Gastroesophageal sphincter (tissue), 4 donors: ENCODE measurements at regions not wholly inside any gene's neighbourhood (a gene's known extent, or its start where the extent isn't known, plus 50 kb on each side); places are given as distances from the start of the nearest gene placed in this dataset.

ENCODE experiments used
- ATAC-seq: fragments of 150-250 bp; one replicate; pipeline ENCODE4 v1.9.1; 2016; ENCODE audit warnings: mild to moderate bottlenecking, moderate library complexity
- H3K27ac ChIP-seq, 4 donors: fragments of 200-600 bp; sonication (generic) in 3 of 4; 1 replicate in 3 of 4; 2 replicates in 1 of 4; pipeline ENCODE4 v1.5.1; 2016 to 2019
- H3K27me3 ChIP-seq: fragments of 200-600 bp; sonication (generic); one replicate; pipeline ENCODE4 v1.5.1; 2019
- H3K36me3 ChIP-seq, 2 donors: fragments of 200-600 bp; sonication (generic); one replicate each; pipeline ENCODE4 v1.5.1; 2019; ENCODE audit warnings: control low read depth in 1 of 2
- H3K4me1 ChIP-seq, 3 donors: fragments of 200-600 bp; sonication (generic); 1 replicate in 2 of 3; 2 replicates in 1 of 3; pipeline ENCODE4 v1.5.1; 2016 to 2019; ENCODE audit warnings: control low read depth in 2 of 3
- H3K4me3 ChIP-seq, 2 donors: fragments of 200-600 bp; sonication (generic); one replicate each; pipeline ENCODE4 v1.5.1; 2019; ENCODE audit warnings: mild to moderate bottlenecking in 1 of 2, moderate library complexity in 1 of 2
- H3K9me3 ChIP-seq, 3 donors: fragments of 200-600 bp; sonication (generic); one replicate each; pipeline ENCODE4 v1.5.1; 2017 to 2019; ENCODE audit warnings: control low read depth in 2 of 3
- EP300 ChIP-seq: sonication (generic); formaldehyde crosslinking; IDR thresholded peaks from one replicate; pipeline ENCODE4 v1.6.1; 2017; ENCODE audit warnings: antibody characterized with exemption, mild to moderate bottlenecking
- POLR2A ChIP-seq, 2 donors: fragments of 450-650 bp; IDR thresholded peaks; one replicate each; pipeline ENCODE4 v1.6.1; 2017; ENCODE audit warnings: antibody characterized with exemption in 2 of 2, mild to moderate bottlenecking in 2 of 2, moderate library complexity in 1 of 2
- POLR2AphosphoS5 ChIP-seq: sonication (generic); formaldehyde crosslinking; IDR thresholded peaks from one replicate; pipeline ENCODE4 v1.6.1; 2017; ENCODE audit warnings: antibody characterized with exemption
- WGBS, 2 donors: methylation state at CpG; one replicate each; pipeline ENCODE4 v1.1.5; 2018; ENCODE audit warnings: low coverage in 1 of 2; 5-methylcytosine and 5-hydroxymethylcytosine counted together
- TF ChIP-seq, protein P1 (sequence below), 4 experiments: fragments of 200-600 bp in 2 of 4; fragments of 450-650 bp in 2 of 4; sonication (generic) in 1 of 4; IDR thresholded peaks; one replicate each; pipeline ENCODE4 v1.5.1; 2017 to 2019; ENCODE audit warnings: antibody characterized with exemption in 4 of 4, mild to moderate bottlenecking in 2 of 4, moderate library complexity in 2 of 4

DNA sequence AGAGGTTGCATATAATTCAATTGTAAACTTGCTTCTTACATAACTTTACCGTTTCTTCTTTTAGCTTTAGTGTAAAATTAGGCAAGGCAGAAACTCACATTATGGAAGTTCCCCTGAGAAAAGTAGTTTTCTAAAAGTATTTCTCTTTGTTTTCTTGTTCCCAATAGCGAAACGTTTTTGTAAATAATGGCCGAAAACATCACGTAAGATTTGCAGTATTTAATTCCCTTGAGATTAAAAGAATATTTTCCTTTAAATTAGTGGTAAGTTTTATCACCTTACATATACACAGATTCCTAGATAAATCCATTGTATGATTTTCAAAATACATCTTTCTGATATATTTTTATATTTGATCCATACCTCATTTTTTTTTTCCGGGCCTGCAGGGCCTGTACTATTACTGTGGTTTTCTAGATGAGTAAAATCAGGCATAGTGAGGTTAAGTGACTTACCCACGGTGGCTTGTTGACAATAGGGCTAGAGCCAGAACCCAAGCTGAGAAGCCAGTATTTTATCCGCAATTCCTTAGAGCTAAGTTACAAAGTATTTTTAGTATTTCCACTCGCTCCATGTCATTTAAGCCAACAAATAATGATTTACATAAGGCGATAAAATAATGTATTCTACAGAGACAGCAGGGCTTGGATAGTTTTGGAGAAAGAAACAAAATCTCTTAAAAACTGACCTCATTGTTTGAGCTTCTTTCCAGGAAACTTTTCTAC lies 82.2 kb upstream of the VEGFC start:
- Histone ChIP-seq H3K27ac (no peak overlapping the region), H3K4me1 (no peaks in the 10 kb centered on the region), H3K27me3 (no peaks in the 10 kb centered on the region), H3K9me3 (no peaks in the 10 kb centered on the region), H3K4me3 (no peak overlapping the region), H3K36me3 (no peaks in the 10 kb centered on the region)
- no peak for ATAC-seq
- 60 to 78% methylated on average over 10 of the region's 10 CpGs for WGBS, 2 donors
- TF ChIP-seq EP300 = no peak

DNA sequence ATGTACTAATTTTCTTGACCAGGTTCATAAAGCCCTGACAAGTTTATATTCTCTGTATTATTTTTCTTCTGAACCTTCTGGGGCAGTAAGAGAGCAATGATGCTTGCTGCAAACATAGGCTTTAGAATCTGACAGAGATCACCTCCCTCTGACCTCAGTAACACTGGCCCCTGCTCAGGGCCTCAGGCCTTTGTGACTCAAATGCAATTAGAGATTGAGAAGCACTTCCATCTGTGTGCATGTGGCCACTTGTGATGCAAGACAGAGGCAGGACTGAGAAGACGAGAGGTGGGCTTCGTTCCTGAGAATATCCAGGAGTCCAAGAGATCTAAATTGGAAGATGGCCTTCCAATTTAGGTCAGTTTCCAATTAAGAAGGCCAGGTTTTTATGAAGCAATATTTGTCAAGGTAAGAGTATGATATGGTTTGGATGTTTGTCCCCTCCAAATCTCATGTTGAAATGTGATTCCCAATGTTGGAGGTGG lies 82.8 kb upstream of the VEGFC start:
- H3K4me3 ChIP-seq = no peak overlapping the region
- no peak overlapping the region for H3K27ac ChIP-seq
- no peaks in the 10 kb centered on the region for H3K36me3 ChIP-seq
- no peaks in the 10 kb centered on the region for H3K27me3 ChIP-seq
- no peak for ATAC-seq
- WGBS, 2 donors = 42% methylated on average over 2 of the region's 2 CpGs; no CpG with 5 or more reads in 1 of the 2 donors
- TF ChIP-seq POLR2A (IDR thresholded peaks at IDR 0.05) (no peak), POLR2AphosphoS5 (no peak), EP300 (no peak)
- TF ChIP-seq, protein P1, sequence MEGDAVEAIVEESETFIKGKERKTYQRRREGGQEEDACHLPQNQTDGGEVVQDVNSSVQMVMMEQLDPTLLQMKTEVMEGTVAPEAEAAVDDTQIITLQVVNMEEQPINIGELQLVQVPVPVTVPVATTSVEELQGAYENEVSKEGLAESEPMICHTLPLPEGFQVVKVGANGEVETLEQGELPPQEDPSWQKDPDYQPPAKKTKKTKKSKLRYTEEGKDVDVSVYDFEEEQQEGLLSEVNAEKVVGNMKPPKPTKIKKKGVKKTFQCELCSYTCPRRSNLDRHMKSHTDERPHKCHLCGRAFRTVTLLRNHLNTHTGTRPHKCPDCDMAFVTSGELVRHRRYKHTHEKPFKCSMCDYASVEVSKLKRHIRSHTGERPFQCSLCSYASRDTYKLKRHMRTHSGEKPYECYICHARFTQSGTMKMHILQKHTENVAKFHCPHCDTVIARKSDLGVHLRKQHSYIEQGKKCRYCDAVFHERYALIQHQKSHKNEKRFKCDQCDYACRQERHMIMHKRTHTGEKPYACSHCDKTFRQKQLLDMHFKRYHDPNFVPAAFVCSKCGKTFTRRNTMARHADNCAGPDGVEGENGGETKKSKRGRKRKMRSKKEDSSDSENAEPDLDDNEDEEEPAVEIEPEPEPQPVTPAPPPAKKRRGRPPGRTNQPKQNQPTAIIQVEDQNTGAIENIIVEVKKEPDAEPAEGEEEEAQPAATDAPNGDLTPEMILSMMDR (IDR thresholded peaks at IDR 0.05) = no peak
- H3K9me3 ChIP-seq = no peaks in the 10 kb centered on the region
- H3K4me1 ChIP-seq = no peaks in the 10 kb centered on the region

DNA sequence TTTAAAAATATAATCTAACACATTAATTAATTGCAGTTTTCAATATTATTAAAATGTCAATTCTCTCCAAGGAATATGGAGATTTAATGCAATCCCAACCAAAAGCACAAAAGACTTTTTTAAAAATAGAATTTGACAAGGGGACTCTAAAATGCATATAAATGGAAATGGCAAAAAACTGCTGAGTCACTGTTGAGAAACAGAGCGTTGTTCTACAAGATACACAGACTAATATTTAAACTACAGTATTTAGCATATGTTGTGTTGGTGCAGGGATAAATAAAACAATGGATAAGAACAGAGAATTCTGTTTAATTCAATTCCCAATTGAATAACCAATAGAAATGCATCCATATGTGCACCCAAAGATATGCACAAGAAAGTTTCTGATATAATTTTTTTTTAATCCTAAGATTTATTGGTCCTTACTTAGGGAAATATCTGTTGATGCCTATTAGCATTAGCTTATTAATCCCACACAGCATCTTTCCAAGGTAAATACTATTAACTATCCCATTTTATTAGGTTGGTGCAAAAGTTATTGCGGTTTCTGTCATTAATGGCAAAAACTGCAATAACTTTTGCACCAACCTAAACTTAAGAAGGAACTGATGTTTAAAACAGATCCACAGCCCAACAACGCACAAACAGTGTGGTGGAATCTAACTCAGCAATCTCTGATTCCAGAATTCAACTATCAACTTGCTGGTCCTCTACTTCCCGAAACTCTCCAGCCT lies 86.8 kb upstream of the VEGFC start:
- H3K4me3 ChIP-seq = no peak overlapping the region
- no peaks in the 10 kb centered on the region for H3K27me3 ChIP-seq
- no peak overlapping the region for H3K27ac ChIP-seq
- no peaks in the 10 kb centered on the region for H3K9me3 ChIP-seq
- no peak for ATAC-seq
- 81 to 88% methylated on average over 3 to 4 of the region's 4 CpGs for WGBS, 2 donors
- H3K4me1 ChIP-seq = no peaks in the 10 kb centered on the region
- no peaks in the 10 kb centered on the region for H3K36me3 ChIP-seq
- TF ChIP-seq POLR2AphosphoS5 = no peak
- TF ChIP-seq, protein P1 (IDR thresholded peaks at IDR 0.05) = no peak
- TF ChIP-seq POLR2A (IDR thresholded peaks at IDR 0.05) = no peak
- TF ChIP-seq EP300 = no peak

DNA sequence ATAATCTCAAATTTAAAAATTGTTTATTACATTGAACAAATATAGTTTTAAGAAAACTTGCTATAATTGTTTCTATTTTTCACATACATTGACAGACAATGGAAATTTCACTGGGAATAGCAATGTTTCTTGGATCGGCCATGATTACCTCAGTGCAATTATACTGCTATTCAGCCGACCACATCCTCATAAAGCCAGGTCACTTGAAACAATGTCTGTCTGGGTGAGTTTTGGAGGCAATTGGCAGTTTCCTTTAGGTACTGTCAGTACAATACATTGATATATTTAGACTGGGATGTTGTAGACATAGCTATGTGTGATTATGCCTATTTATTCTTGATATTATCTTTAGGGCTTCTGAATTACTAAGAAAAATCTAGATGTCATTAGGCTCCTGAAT lies 89.5 kb upstream of the VEGFC start:
- no peak for ATAC-seq
- Histone ChIP-seq H3K27ac (no peak overlapping the region), H3K27me3 (no peaks in the 10 kb centered on the region), H3K4me1 (no peaks in the 10 kb centered on the region), H3K4me3 (no peak overlapping the region), H3K36me3 (no peaks in the 10 kb centered on the region), H3K9me3 (no peaks in the 10 kb centered on the region)
- 70 to 93% methylated on average over 2 of the region's 2 CpGs for WGBS, 2 donors
- TF ChIP-seq POLR2A (IDR thresholded peaks at IDR 0.05) (no peak), POLR2AphosphoS5 (no peak), EP300 (no peak)
- TF ChIP-seq, protein P1 (IDR thresholded peaks at IDR 0.05) = no peak

DNA sequence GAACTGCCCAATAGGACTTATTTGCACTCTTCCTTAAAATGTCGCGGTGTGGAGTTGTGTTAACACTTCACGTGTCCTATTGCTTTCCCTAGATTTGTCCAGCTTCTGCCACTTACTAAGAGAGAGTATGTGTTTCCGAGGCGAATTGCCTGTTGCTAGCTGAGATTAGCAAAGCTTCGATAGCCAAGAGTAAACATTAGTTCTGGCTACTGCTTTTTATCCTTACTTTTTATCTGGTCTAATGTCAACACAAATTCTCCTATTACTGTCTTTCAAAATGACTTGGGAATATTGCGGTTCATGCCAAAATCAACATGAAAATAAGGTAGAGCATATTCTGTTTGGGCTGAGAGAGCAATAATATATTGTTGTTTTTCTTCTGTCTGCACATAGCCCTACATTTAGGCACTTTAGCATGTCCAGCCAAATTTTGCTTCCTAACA lies 90.4 kb upstream of the VEGFC start:
- TF ChIP-seq EP300 (no peak), POLR2A (IDR thresholded peaks at IDR 0.05) (no peak), POLR2AphosphoS5 (no peak)
- TF ChIP-seq, protein P1 (IDR thresholded peaks at IDR 0.05) = no peak
- H3K36me3 ChIP-seq = no peaks in the 10 kb centered on the region
- 59 to 81% methylated on average over 4 to 6 of the region's 7 CpGs for WGBS, 2 donors
- no peak overlapping the region for H3K4me3 ChIP-seq
- H3K9me3 ChIP-seq = no peaks in the 10 kb centered on the region
- ATAC-seq = no peak
- H3K4me1 ChIP-seq = no peaks in the 10 kb centered on the region
- no peak overlapping the region for H3K27ac ChIP-seq
- no peaks in the 10 kb centered on the region for H3K27me3 ChIP-seq
